WTC11 (cell line): ENCODE measurements at regions not wholly inside any gene's neighbourhood (a gene's known extent, or its start where the extent isn't known, plus 50 kb on each side); places are given as distances from the start of the nearest gene placed in this dataset.

Experiments
- ATAC-seq: fragments of 200-7000 bp; cut with Tn5 transposase; 2 replicates; pipeline ENCODE4 v1.10.0; 2021; ENCODE audit warnings: mild to moderate bottlenecking, moderate library complexity
- CTCF ChIA-PET: fragments of 300-600 bp; sonication (Branson Sonifier 250); formaldehyde crosslinking; loops from one replicate; lab custom pipeline; 2021; ENCODE audit warnings: antibody characterized with exemption; lab: Charles Lee
- POLR2A ChIA-PET: fragments of 350-600 bp; sonication (Branson Sonifier 250); formaldehyde crosslinking; loops from one replicate; lab custom pipeline; 2021; ENCODE audit warnings: antibody characterized with exemption; lab: Charles Lee
- DNase-seq: peaks from one replicate; pipeline ENCODE4 v3.0.0; 2021; ENCODE audit warnings: low spot score
- H3K27ac Mint-ChIP-seq: 2 replicates; pipeline ENCODE4 v1.8.0; 2021; ENCODE audit warnings: mixed read lengths
- H3K27me3 Mint-ChIP-seq: 2 replicates; pipeline ENCODE4 v1.8.0; 2021; ENCODE audit warnings: low read depth, mild to moderate bottlenecking, moderate library complexity, mixed read lengths
- H3K36me3 Mint-ChIP-seq: 2 replicates; pipeline ENCODE4 v1.8.0; 2021; ENCODE audit warnings: mixed read lengths
- H3K4me1 Mint-ChIP-seq: 2 replicates; pipeline ENCODE4 v1.8.0; 2022; ENCODE audit warnings: mixed read lengths
- H3K4me3 Mint-ChIP-seq: 2 replicates; pipeline ENCODE4 v1.8.0; 2021; ENCODE audit warnings: mild to moderate bottlenecking, moderate library complexity, mixed read lengths
- H3K9me3 Mint-ChIP-seq: 2 replicates; pipeline ENCODE4 v1.8.0; 2021; ENCODE audit warnings: mixed read lengths
- ETV6 ChIP-seq: sonication (generic); formaldehyde crosslinking; IDR thresholded peaks from 2 replicates; pipeline ENCODE4 v1.8.1; 2022; ENCODE audit warnings: mild to moderate bottlenecking, missing genetic modification reagents
- GTF2I ChIP-seq: fragments of 250-450 bp; sonication (Bioruptor Pico); conservative IDR thresholded peaks from 2 replicates; pipeline ENCODE4 v1.4.0; 2021; ENCODE audit warnings: mild to moderate bottlenecking
- JAZF1 ChIP-seq: fragments of 250-450 bp; sonication (Bioruptor Pico); IDR thresholded peaks from 2 replicates; pipeline ENCODE4 v1.9.0; 2021; ENCODE audit warnings: moderate library complexity, mild to moderate bottlenecking, inconsistent platforms
- KAT7 ChIP-seq: sonication (generic); formaldehyde crosslinking; IDR thresholded peaks from 2 replicates; pipeline ENCODE4 v1.8.1; 2023; ENCODE audit warnings: missing genetic modification reagents, mild to moderate bottlenecking, borderline replicate concordance
- NR3C1 ChIP-seq: sonication (generic); formaldehyde crosslinking; conservative IDR thresholded peaks from 2 replicates; pipeline ENCODE4 v1.8.1; 2023; ENCODE audit warnings: low read depth, mild to moderate bottlenecking, missing genetic modification reagents
- RELA ChIP-seq: sonication (generic); formaldehyde crosslinking; IDR thresholded peaks from 2 replicates; pipeline ENCODE4 v1.8.1; 2022; ENCODE audit warnings: missing genetic modification reagents, mild to moderate bottlenecking, borderline replicate concordance
- ZNF263 ChIP-seq: sonication (generic); formaldehyde crosslinking; IDR thresholded peaks from 2 replicates; pipeline ENCODE4 v1.8.1; 2022; ENCODE audit warnings: low read depth, mild to moderate bottlenecking, moderate library complexity, missing genetic modification reagents
- TF ChIP-seq, protein P1 (sequence below): sonication (generic); formaldehyde crosslinking; IDR thresholded peaks from 2 replicates; pipeline ENCODE4 v1.8.1; 2023; ENCODE audit warnings: mild to moderate bottlenecking, missing genetic modification reagents, borderline replicate concordance
- TF ChIP-seq, protein P2 (sequence below): sonication (generic); formaldehyde crosslinking; IDR thresholded peaks from 2 replicates; pipeline ENCODE4 v1.8.1; 2023; ENCODE audit warnings: mild to moderate bottlenecking, missing genetic modification reagents
- TF ChIP-seq, protein P3 (sequence below): sonication (generic); formaldehyde crosslinking; IDR thresholded peaks from 2 replicates; pipeline ENCODE4 v1.8.1; 2022; ENCODE audit warnings: mild to moderate bottlenecking, moderate library complexity, missing genetic modification reagents
- TF ChIP-seq, protein P4 (sequence below): fragments of 250-450 bp; sonication (Bioruptor Pico); IDR thresholded peaks from 2 replicates; pipeline ENCODE4 v1.9.0; 2021; ENCODE audit warnings: mild to moderate bottlenecking
- TF ChIP-seq, protein P5 (sequence below): fragments of 250-450 bp; sonication (Bioruptor Pico); IDR thresholded peaks from 2 replicates; pipeline ENCODE4 v1.9.0; 2021; ENCODE audit warnings: mild to moderate bottlenecking

DNA sequence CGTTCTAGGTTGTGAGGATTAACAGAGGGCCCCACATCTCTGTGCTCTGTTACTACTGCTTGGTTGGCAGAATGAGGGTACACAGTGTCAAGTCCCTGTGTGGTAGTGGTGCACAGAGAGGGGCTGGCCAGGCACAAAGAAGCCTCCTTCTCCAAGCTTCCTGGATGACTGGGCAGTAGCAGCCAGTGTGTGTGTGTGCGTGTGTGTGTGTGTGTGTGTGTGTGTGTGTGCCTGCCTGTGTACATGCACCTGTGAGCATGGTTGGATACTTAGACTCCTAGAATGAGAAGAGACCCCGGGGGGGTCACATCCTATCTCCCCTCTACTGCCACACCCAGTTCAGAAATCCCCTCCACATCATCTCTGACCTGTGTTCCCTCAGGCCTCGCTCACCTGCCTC, 146.7 kb upstream of the UNC5B start:
- H3K4me1 Mint-ChIP-seq, result peaks cover 21% of the 10 kb centered on the region
- no peaks in the 10 kb centered on the region for H3K27me3 Mint-ChIP-seq
- no peak for ATAC-seq
- no peak for DNase-seq
- no peak overlapping the region for H3K4me3 Mint-ChIP-seq
- no peak overlapping the region for H3K27ac Mint-ChIP-seq
- ChIA-PET CTCF (interaction anchor here (1.2 to 3.9 kb wide), 2 partner anchors 9 to 33 kb away, joined by 3 to 24 read pairs; no protein-coding TSS in a partner anchor), POLR2A (no interaction called here)
- TF ChIP-seq NR3C1 (CRISPR knock-in tag) (no peak), ZNF263 (CRISPR knock-in tag) (no peak)
- TF ChIP-seq, protein P1, sequence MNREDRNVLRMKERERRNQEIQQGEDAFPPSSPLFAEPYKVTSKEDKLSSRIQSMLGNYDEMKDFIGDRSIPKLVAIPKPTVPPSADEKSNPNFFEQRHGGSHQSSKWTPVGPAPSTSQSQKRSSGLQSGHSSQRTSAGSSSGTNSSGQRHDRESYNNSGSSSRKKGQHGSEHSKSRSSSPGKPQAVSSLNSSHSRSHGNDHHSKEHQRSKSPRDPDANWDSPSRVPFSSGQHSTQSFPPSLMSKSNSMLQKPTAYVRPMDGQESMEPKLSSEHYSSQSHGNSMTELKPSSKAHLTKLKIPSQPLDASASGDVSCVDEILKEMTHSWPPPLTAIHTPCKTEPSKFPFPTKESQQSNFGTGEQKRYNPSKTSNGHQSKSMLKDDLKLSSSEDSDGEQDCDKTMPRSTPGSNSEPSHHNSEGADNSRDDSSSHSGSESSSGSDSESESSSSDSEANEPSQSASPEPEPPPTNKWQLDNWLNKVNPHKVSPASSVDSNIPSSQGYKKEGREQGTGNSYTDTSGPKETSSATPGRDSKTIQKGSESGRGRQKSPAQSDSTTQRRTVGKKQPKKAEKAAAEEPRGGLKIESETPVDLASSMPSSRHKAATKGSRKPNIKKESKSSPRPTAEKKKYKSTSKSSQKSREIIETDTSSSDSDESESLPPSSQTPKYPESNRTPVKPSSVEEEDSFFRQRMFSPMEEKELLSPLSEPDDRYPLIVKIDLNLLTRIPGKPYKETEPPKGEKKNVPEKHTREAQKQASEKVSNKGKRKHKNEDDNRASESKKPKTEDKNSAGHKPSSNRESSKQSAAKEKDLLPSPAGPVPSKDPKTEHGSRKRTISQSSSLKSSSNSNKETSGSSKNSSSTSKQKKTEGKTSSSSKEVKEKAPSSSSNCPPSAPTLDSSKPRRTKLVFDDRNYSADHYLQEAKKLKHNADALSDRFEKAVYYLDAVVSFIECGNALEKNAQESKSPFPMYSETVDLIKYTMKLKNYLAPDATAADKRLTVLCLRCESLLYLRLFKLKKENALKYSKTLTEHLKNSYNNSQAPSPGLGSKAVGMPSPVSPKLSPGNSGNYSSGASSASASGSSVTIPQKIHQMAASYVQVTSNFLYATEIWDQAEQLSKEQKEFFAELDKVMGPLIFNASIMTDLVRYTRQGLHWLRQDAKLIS, result no peak
- TF ChIP-seq, protein P2, sequence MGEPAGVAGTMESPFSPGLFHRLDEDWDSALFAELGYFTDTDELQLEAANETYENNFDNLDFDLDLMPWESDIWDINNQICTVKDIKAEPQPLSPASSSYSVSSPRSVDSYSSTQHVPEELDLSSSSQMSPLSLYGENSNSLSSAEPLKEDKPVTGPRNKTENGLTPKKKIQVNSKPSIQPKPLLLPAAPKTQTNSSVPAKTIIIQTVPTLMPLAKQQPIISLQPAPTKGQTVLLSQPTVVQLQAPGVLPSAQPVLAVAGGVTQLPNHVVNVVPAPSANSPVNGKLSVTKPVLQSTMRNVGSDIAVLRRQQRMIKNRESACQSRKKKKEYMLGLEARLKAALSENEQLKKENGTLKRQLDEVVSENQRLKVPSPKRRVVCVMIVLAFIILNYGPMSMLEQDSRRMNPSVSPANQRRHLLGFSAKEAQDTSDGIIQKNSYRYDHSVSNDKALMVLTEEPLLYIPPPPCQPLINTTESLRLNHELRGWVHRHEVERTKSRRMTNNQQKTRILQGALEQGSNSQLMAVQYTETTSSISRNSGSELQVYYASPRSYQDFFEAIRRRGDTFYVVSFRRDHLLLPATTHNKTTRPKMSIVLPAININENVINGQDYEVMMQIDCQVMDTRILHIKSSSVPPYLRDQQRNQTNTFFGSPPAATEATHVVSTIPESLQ (CRISPR knock-in tag), result no peak
- H3K36me3 Mint-ChIP-seq, result no peaks in the 10 kb centered on the region
- H3K9me3 Mint-ChIP-seq, result no peaks in the 10 kb centered on the region

DNA sequence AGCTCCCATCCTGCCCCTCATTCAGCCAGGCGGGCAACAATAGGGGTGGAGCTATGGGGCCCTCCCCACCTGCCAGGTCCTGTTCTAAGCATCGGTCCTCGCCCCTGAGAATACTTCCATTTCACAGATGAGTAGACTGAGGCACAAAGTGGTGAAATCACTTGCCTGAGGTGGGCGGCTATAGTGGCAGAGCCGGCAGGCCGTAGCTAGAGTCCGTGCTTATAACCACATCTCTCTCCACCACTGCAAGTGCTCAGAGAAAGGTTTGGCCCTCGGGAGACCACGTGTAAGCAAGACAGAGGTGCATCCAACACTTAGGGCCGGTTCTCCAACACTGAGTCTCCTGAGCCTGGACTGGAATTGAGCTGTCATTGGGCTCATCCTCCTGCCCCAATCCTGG, 145.8 kb upstream of the UNC5B start:
- TF ChIP-seq RELA (CRISPR knock-in tag) (no peak), JAZF1 (no peak), ETV6 (no peak), GTF2I (no peak), KAT7 (CRISPR knock-in tag) (no peak)
- TF ChIP-seq, protein P3, sequence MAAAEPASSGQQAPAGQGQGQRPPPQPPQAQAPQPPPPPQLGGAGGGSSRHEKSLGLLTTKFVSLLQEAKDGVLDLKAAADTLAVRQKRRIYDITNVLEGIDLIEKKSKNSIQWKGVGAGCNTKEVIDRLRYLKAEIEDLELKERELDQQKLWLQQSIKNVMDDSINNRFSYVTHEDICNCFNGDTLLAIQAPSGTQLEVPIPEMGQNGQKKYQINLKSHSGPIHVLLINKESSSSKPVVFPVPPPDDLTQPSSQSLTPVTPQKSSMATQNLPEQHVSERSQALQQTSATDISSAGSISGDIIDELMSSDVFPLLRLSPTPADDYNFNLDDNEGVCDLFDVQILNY, result no peak
- TF ChIP-seq, protein P4, sequence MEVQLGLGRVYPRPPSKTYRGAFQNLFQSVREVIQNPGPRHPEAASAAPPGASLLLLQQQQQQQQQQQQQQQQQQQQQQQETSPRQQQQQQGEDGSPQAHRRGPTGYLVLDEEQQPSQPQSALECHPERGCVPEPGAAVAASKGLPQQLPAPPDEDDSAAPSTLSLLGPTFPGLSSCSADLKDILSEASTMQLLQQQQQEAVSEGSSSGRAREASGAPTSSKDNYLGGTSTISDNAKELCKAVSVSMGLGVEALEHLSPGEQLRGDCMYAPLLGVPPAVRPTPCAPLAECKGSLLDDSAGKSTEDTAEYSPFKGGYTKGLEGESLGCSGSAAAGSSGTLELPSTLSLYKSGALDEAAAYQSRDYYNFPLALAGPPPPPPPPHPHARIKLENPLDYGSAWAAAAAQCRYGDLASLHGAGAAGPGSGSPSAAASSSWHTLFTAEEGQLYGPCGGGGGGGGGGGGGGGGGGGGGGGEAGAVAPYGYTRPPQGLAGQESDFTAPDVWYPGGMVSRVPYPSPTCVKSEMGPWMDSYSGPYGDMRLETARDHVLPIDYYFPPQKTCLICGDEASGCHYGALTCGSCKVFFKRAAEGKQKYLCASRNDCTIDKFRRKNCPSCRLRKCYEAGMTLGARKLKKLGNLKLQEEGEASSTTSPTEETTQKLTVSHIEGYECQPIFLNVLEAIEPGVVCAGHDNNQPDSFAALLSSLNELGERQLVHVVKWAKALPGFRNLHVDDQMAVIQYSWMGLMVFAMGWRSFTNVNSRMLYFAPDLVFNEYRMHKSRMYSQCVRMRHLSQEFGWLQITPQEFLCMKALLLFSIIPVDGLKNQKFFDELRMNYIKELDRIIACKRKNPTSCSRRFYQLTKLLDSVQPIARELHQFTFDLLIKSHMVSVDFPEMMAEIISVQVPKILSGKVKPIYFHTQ (CRISPR knock-in tag), result no peak
- TF ChIP-seq, protein P5, sequence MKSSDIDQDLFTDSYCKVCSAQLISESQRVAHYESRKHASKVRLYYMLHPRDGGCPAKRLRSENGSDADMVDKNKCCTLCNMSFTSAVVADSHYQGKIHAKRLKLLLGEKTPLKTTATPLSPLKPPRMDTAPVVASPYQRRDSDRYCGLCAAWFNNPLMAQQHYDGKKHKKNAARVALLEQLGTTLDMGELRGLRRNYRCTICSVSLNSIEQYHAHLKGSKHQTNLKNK (CRISPR knock-in tag), result no peak
- Mint-ChIP-seq H3K27me3 (no peaks in the 10 kb centered on the region), H3K4me1 (peaks cover 20% of the 10 kb centered on the region), H3K27ac (no peak overlapping the region), H3K4me3 (no peak overlapping the region), H3K36me3 (no peaks in the 10 kb centered on the region), H3K9me3 (no peaks in the 10 kb centered on the region)
- DNase-seq (no peak), ATAC-seq (no peak)
- ChIA-PET CTCF (interaction anchor here (1.1 to 1.2 kb wide), 2 partner anchors 34 to 35 kb away, joined by 3 read pairs; no protein-coding TSS in a partner anchor), POLR2A (no interaction called here)
